Activated CD8-positive, alpha-beta memory T cell treated with anti-CD3 and anti-CD28 coated beads, Interleukin-2, amount 50 U/mL, for 4 hours (primary cell): ENCODE measurements at regions not wholly inside any gene's neighbourhood (a gene's known extent, or its start where the extent isn't known, plus 50 kb on each side); places are given as distances from the start of the nearest gene placed in this dataset.

Experiments
- DNase-seq: peaks from one replicate; pipeline ENCODE4 v3.0.0-alpha.2; 2020

- no peak for DNase-seq
Measured at GRCh38 chr13:50326271-50326670, 311.0 kb downstream of the KCNRG start.

GRCh38 chr13:50326811-50327210 lies 311.6 kb downstream of the KCNRG start:
- no peak for DNase-seq

- DNase-seq, result no peak
Measured at GRCh38 chr13:50334115-50334778, 319.0 kb downstream of the KCNRG start.

DNA sequence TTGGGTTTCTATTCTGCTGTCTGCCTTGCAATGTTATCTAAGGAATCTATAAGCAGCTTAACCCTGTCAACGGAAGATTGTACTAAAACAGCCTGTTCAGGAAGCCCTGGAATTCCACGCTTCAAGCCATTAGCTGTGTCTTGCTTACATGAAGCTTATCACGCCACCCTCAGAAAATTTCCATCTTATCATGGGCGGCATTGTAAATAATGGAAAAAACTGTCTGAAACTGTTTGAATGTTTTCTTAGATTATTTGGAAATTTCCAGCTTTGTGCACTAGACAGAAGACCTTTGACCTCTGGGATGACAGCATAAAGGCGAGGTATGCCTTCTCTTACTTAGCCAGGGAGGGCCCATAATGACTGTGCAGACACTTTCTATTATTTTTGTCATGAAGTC lies 319.7 kb downstream of the KCNRG start:
- no peak for DNase-seq

GRCh38 chr13:50339271-50339670 lies 324.0 kb downstream of the KCNRG start:
- no peak for DNase-seq

GRCh38 chr13:50340146-50340545 lies 324.9 kb downstream of the KCNRG start:
- no peak for DNase-seq

- DNase-seq, result no peak
Measured at GRCh38 chr13:50340551-50341287, 325.5 kb downstream of the KCNRG start.

DNA sequence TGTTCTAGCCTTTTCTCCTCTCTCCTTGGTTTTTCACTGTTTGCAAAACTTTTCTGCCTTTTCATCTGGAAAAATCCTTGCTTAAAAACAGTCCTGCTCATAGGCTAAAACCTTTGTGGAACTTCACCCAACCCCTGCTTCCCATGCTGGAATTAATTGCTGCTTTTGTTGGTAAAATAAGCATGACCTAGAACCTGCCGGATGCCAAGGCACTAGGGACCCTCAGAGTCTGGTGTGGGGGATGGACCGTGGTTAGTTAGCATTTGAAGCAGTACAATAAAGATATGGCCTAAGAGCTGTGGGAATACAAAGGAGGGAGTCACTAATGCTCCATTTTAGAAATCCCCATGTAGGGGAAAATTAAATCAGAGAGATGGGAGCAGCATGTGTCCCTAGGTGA lies 326.3 kb downstream of the KCNRG start:
- DNase-seq, result no peak

GRCh38 chr13:50344717-50345116 lies 329.5 kb downstream of the KCNRG start:
- DNase-seq, result no peak

- no peak for DNase-seq
Measured at GRCh38 chr13:50345804-50346203, 330.6 kb downstream of the KCNRG start.

- DNase-seq, result no peak
Measured at GRCh38 chr13:50348371-50348770, 333.1 kb downstream of the KCNRG start.

DNA sequence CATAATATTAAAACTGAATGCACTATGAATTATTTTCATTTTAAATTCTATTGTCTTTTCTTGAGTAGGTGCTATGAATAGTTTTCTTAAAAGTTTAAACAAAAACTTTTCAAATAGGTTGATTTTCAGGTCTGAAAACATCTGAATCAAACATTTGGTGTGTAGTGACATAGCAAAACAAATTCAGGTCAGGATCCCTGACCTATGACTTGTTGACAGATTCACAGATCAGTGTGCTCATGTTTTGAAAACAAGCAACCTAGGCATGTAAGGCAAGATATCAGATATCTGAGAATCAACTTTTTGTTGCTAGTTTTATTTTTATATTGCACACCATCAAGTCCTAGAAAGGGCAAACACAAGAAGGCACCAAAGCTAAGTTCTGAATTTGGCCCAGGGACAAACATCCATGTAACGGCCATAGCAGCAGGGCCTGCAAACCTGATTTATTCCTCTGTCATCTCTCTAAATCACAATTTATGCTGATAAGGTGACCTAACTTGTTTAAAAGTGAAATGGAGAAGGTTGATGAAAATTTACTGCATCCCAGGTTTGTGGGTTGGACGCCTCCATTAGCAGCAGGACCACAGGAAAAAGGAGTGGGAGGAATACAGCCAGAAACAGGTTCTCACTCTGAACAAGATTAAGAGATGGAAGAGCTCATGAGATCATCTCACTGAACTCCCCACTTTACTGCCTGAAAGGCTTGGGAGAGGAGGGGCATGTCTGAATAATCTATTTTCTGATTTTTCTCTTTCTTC lies 337.7 kb downstream of the KCNRG start:
- DNase-seq, result no peak

- no peak for DNase-seq
Measured at GRCh38 chr13:50353651-50354415, 338.6 kb downstream of the KCNRG start.

GRCh38 chr13:50355797-50356196 lies 340.6 kb downstream of the KCNRG start:
- no peak for DNase-seq

DNA sequence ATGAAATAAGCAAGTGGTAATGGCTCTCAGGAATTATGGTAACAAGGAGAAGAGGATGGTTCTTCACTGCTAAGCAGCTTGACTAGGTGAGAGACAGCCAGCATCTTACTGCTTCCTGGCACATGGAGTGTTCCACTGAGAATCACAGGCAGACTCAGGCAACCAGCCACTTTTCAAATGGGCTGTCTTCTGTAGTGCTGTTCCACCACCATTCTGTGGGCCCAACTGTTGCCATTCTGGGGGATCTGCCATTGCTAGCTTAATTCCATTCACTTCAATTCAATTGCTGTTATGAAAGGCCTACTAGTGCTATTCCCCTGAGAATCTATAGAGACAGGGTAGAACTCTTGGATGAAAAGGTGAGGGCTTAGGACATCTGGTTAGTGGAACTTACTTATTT lies 341.9 kb downstream of the KCNRG start:
- DNase-seq, result no peak

DNA sequence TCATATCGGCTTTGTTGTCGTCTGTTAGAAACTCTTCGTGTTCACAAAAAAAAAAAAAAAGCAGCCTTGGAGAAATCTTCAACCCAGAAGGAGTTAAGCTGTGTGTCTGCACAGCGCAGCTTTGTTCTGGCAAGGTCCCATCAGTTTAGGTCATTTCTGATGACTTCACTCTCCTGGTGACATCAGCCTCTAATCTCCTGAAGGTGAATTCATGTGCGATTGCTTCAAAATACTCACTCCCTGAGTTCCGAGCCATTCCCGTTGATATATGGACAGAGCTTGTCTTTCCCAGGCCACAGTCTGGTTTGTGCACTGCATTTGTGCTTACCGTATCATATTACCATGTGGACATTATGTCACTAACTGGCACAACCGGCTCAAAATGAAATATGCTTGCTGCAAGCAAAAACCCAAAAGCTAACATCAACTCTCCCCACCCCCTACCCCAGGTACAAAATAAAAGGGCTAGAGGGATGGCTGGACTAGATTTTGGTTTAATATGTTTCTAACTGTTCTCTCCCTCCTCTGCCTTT lies 342.4 kb downstream of the KCNRG start:
- DNase-seq, result no peak

GRCh38 chr13:50358231-50359040 lies 343.2 kb downstream of the KCNRG start:
- DNase-seq, result no peak

- no peak for DNase-seq
Measured at GRCh38 chr13:50359041-50359367, 343.8 kb downstream of the KCNRG start.

DNA sequence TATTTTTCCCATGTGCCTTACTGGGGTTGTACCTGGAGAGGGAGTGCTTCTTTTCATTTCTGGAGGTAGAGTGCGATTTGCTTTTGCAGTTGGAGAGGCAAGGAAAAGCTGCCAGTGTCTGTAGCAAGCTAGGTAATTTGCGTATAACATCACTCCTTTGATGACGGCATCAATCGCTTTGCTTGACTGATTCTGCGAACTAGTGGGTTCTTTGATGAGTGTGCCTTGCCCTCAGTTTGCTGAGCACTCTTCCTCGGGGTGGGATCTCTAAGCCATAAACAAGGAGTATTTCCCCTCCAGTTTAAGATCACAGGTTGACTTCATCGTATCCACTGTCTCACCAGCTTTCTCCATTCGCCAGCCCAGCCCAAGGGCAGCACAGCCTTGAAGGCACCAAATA lies 344.5 kb downstream of the KCNRG start:
- no peak for DNase-seq

GRCh38 chr13:50360637-50361036 lies 345.4 kb downstream of the KCNRG start:
- DNase-seq, result no peak

- DNase-seq, result no peak
Measured at GRCh38 chr13:50361282-50361681, 346.0 kb downstream of the KCNRG start.
